ENCODE measurements at regions not wholly inside any gene's neighbourhood (a gene's known extent, or its start where the extent isn't known, plus 50 kb on each side); places are given as distances from the start of the nearest gene placed in this dataset.

- TF ChIP-seq CTCF (IDR thresholded peaks at IDR 0.05 in 8 of 11, conservative IDR thresholded peaks at IDR 0.05 in 3 of 11), result no peak
- TF ChIP-seq POLR2A (IDR thresholded peaks at IDR 0.05), result no peak
Observed at GRCh38 chr5:14922456-14922855, 50.9 kb upstream of the ANKH start.

All from spleen (tissue), 7 donors.